HCT116 (cell line): ENCODE measurements at regions not wholly inside any gene's neighbourhood (a gene's known extent, or its start where the extent isn't known, plus 50 kb on each side); places are given as distances from the start of the nearest gene placed in this dataset.

Experiments used
- ATAC-seq: fragments of 200-7000 bp; cut with Tn5 transposase; 2 replicates; pipeline ENCODE4 v1.9.1; 2020; ENCODE audit warnings: mild to moderate bottlenecking, moderate library complexity
- BruUV-seq: library from RNA; stranded (reverse); fragments of 400-500 nt; replicated peaks from 2 replicates; lab custom pipeline; 2021; lab: Mats Ljungman, UMichigan
- CTCF ChIA-PET: fragments of 300-600 bp; sonication (Branson Sonifier 250); formaldehyde crosslinking; loops from one replicate; lab custom pipeline; 2021; ENCODE audit warnings: antibody characterized with exemption; lab: Charles Lee
- POLR2A ChIA-PET: fragments of 300-600, 350-600 bp; sonication (Branson Sonifier 250); formaldehyde crosslinking; loops from one replicate; lab custom pipeline; 2021; ENCODE audit warnings: antibody characterized with exemption; lab: Charles Lee
- RAD21 ChIA-PET, 2 experiments: fragments of 300-600 bp; sonication (Branson Sonifier 250); formaldehyde crosslinking; loops; one replicate each; lab custom pipeline; 2023; ENCODE audit warnings: low total read pairs in 2 of 2; ENCODE audit not compliant: uncharacterized antibody in 2 of 2, unreplicated experiment in 2 of 2, low non-redundant PET in 1 of 2; lab: Charles Lee
- DNase-seq: peaks from one replicate; pipeline ENCODE4 v3.0.0-alpha.2; 2010; ENCODE audit warnings: low read depth, low spot score
- H2AFZ ChIP-seq: fragments of 200-600 bp; shearing (Covaris generic), sonication (generic); 2 replicates; pipeline ENCODE4 v1.6.1; 2017; ENCODE audit warnings: low read depth, mixed run types, mixed read lengths, antibody characterized with exemption, low read length; ENCODE audit not compliant: poor library complexity, severe bottlenecking
- H3K27ac ChIP-seq: 2 replicates; pipeline ENCODE4 v1.5.1; 2012; ENCODE audit warnings: low read depth, low read length
- H3K27me3 ChIP-seq: fragments of 200-600 bp; sonication (generic); 2 replicates; pipeline ENCODE4 v1.6.1; 2016; ENCODE audit warnings: mixed run types, low read length, mixed read lengths; ENCODE audit not compliant: insufficient read depth
- H3K36me3 ChIP-seq, 2 experiments: fragments of 200-500 bp in 1 of 2; fragments of 200-600 bp in 1 of 2; sonication (Bioruptor generic) in 1 of 2; sonication (generic) in 1 of 2; 2 replicates each; pipeline versions ENCODE4 v1.5.1 to v1.6.1; 2014 to 2016; ENCODE audit warnings: low read length in 2 of 2, inconsistent platforms in 1 of 2, mixed read lengths in 1 of 2, mixed run types in 1 of 2; ENCODE audit not compliant: insufficient read depth in 2 of 2, control insufficient read depth in 1 of 2
- H3K4me1 ChIP-seq, 2 experiments: fragments of 200-600 bp in 1 of 2; sonication (generic) in 1 of 2; 2 replicates each; pipeline versions ENCODE4 v1.5.1 to v1.6.1; 2012 to 2017; ENCODE audit warnings: low read length in 2 of 2, inconsistent platforms in 1 of 2, mild to moderate bottlenecking in 1 of 2, mixed read lengths in 1 of 2, mixed run types in 1 of 2, moderate library complexity in 1 of 2; ENCODE audit not compliant: insufficient read depth in 2 of 2, control insufficient read depth in 1 of 2
- H3K4me2 ChIP-seq: fragments of 200-600 bp; sonication (generic); 2 replicates; pipeline ENCODE4 v1.6.1; 2017; ENCODE audit warnings: mixed run types, low read length, mixed read lengths
- H3K4me3 ChIP-seq, 2 experiments: fragments of 200-600 bp in 1 of 2; sonication (generic) in 1 of 2; replicated peaks in 1 of 2; 2 replicates each; pipeline ENCODE4 v1.5.1; 2011 to 2016; ENCODE audit warnings: low read length in 2 of 2, control low read depth in 1 of 2, low read depth in 1 of 2, mild to moderate bottlenecking in 1 of 2, mixed read lengths in 1 of 2, mixed run types in 1 of 2
- H3K79me2 ChIP-seq: fragments of 200-600 bp; sonication (generic); 2 replicates; pipeline ENCODE4 v1.6.1; 2017; ENCODE audit warnings: mild to moderate bottlenecking, mixed run types, low read length, moderate library complexity, mixed read lengths; ENCODE audit not compliant: insufficient read depth
- H3K9ac ChIP-seq: fragments of 200-600 bp; sonication (generic); 2 replicates; pipeline ENCODE4 v1.6.1; 2016; ENCODE audit warnings: low read length, mixed read lengths
- H3K9me2 ChIP-seq: fragments of 200-600 bp; sonication (generic), shearing (Covaris generic); 2 replicates; pipeline ENCODE4 v1.6.1; 2017; ENCODE audit warnings: mixed run types, mild to moderate bottlenecking, moderate library complexity; ENCODE audit not compliant: insufficient read depth
- H3K9me3 ChIP-seq, 2 experiments: fragments of 200-500 bp in 1 of 2; fragments of 200-600 bp in 1 of 2; sonication (Bioruptor generic) in 1 of 2; sonication (generic) in 1 of 2; 2 replicates each; pipeline ENCODE4 v1.6.1; 2014 to 2017; ENCODE audit warnings: low read length in 2 of 2, mixed read lengths in 2 of 2, inconsistent platforms in 1 of 2, low read depth in 1 of 2, mild to moderate bottlenecking in 1 of 2, mixed run types in 1 of 2, moderate library complexity in 1 of 2; ENCODE audit not compliant: control insufficient read depth in 1 of 2, insufficient read depth in 1 of 2
- H4K20me1 ChIP-seq: fragments of 200-600 bp; sonication (generic), shearing (Covaris generic); 2 replicates; pipeline ENCODE4 v1.6.1; 2017; ENCODE audit warnings: mixed run types, mild to moderate bottlenecking, moderate library complexity; ENCODE audit not compliant: insufficient read depth
- EGR1 ChIP-seq: IDR thresholded peaks from 2 replicates; pipeline ENCODE4 v1.6.1; 2012; ENCODE audit warnings: low read depth
- ELF1 ChIP-seq: IDR thresholded peaks from 2 replicates; pipeline ENCODE4 v1.6.1; 2012; ENCODE audit warnings: low read depth, borderline replicate concordance
- EZH2 ChIP-seq: fragments of 200-600 bp; sonication (generic); IDR thresholded peaks from 2 replicates; pipeline ENCODE4 v1.6.1; 2017; ENCODE audit warnings: antibody characterized with exemption, mixed run types
- EZH2phosphoT487 ChIP-seq: fragments of 200-600 bp; IDR thresholded peaks from 2 replicates; pipeline ENCODE4 v1.6.1; 2018; ENCODE audit warnings: antibody characterized with exemption, borderline replicate concordance
- FOSL1 ChIP-seq: IDR thresholded peaks from 2 replicates; pipeline ENCODE4 v1.6.1; 2012; ENCODE audit warnings: low read depth
- POLR2A ChIP-seq: IDR thresholded peaks from 2 replicates; pipeline ENCODE4 v1.7.0; 2011; ENCODE audit warnings: borderline replicate concordance; ENCODE audit not compliant: insufficient read depth, insufficient read length; ENCODE audit errors: extremely low read depth
- POLR2AphosphoS5 ChIP-seq: IDR thresholded peaks from 2 replicates; pipeline ENCODE4 v1.6.1; 2011; ENCODE audit warnings: mild to moderate bottlenecking, low read depth, low read length, moderate library complexity
- RAD21 ChIP-seq: IDR thresholded peaks from 2 replicates; pipeline ENCODE4 v1.6.1; 2012; ENCODE audit warnings: low read depth, mild to moderate bottlenecking
- SIN3A ChIP-seq: IDR thresholded peaks from 2 replicates; pipeline ENCODE4 v1.6.1; 2012; ENCODE audit warnings: low read depth
- SRF ChIP-seq: IDR thresholded peaks from 2 replicates; pipeline ENCODE4 v1.6.1; 2012; ENCODE audit warnings: low read depth
- TCF7L2 ChIP-seq: IDR thresholded peaks from 2 replicates; pipeline ENCODE4 v1.7.0; 2011; ENCODE audit warnings: borderline replicate concordance, inconsistent platforms; ENCODE audit not compliant: insufficient read depth, insufficient read length; ENCODE audit errors: extremely low read depth
- YY1 ChIP-seq: IDR thresholded peaks from 2 replicates; pipeline ENCODE4 v1.6.1; 2011; ENCODE audit warnings: low read length, low read depth, moderate library complexity, mild to moderate bottlenecking; ENCODE audit not compliant: insufficient replicate concordance; ENCODE audit errors: extremely low read depth
- ZFX ChIP-seq: fragments of 450-650 bp; IDR thresholded peaks from 2 replicates; pipeline ENCODE4 v1.6.1; 2017
- ZNF274 ChIP-seq: fragments of 200-500 bp; sonication (Bioruptor generic); IDR thresholded peaks from 2 replicates; pipeline ENCODE4 v1.6.1; 2014; ENCODE audit warnings: mild to moderate bottlenecking, low read depth, low read length, inconsistent platforms
- intact Hi-C: fragments of 100-400 bp; cut with micrococcal nuclease; formaldehyde crosslinking; loops from 2 replicates; pipeline ENCODE4 v1.10.0; 2022
- TF ChIP-seq, protein P1 (sequence below): IDR thresholded peaks from 2 replicates; pipeline ENCODE4 v1.6.1; 2012; ENCODE audit warnings: low read depth
- TF ChIP-seq, protein P2 (sequence below), 3 experiments: fragments of 200-600 bp in 1 of 3; sonication (generic) in 1 of 3; IDR thresholded peaks in 2 of 3; conservative IDR thresholded peaks in 1 of 3; 2 replicates each; pipeline ENCODE4 v1.5.1; 2012 to 2017; ENCODE audit warnings: low read depth in 2 of 3, low read length in 2 of 3, antibody characterized with exemption in 1 of 3, borderline replicate concordance in 1 of 3, control low read depth in 1 of 3, mild to moderate bottlenecking in 1 of 3, mixed read lengths in 1 of 3, mixed run types in 1 of 3, moderate library complexity in 1 of 3; ENCODE audit not compliant: insufficient read depth in 1 of 3
- TF ChIP-seq, protein P3 (sequence below): IDR thresholded peaks from 2 replicates; pipeline ENCODE4 v1.6.1; 2011; ENCODE audit warnings: mild to moderate bottlenecking, low read length, moderate library complexity; ENCODE audit not compliant: insufficient replicate concordance; ENCODE audit errors: extremely low read depth
- TF ChIP-seq, protein P4 (sequence below): IDR thresholded peaks from 2 replicates; pipeline ENCODE4 v1.6.1; 2012
- TF ChIP-seq, protein P5 (sequence below): IDR thresholded peaks from 2 replicates; pipeline ENCODE4 v1.6.1; 2012

DNA sequence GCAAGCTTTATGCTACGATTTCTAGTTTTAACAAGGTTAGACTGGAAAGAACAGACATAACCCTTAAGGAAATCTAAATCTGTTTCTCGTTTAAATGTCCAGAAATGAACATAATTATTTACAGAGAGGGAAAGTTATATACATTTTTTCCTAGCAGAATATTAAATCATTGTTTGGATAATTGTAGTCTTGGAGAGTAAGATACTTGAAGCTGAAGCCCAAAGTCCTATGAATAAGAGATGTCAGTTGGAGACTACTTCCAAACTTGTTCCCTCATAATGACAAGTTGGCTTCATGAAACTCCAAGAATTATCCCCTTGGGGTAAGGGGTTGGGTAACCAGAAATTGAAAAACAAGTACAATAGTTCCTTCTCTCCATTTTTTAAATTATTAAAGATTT lies 911.1 kb upstream of the MAN1A1 start (continued):
- no peak for TF ChIP-seq TCF7L2

DNA sequence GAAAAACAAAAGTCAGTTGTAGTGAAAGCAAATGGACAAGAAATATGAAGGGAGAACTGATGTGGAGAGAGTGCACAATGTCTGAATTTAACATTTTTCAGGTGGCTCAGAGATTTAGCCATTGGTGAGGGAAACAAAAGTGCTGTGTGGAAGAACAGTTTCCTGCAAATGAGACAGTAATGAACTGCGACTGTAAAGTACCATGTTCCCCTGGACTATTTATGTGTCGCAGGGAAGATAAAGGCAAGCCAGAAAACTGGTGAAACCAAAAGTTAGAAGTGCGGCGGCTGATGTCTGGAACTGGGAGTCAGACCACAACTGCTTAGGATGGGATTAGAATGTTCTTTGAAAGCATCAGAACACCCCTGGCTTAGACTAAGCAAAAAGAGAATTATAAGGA lies 905.1 kb upstream of the MAN1A1 start:
- Histone ChIP-seq H3K27ac (no peak overlapping the region), H3K4me3 (no peak overlapping the region), H4K20me1 (no peaks in the 10 kb centered on the region), H2AFZ (no peak overlapping the region), H3K9me2 (no peaks in the 10 kb centered on the region), H3K79me2 (no peaks in the 10 kb centered on the region), H3K4me1 (no peaks in the 10 kb centered on the region), H3K36me3 (no peaks in the 10 kb centered on the region), H3K4me2 (no peak overlapping the region), H3K9ac (no peak overlapping the region), H3K9me3 (no peaks in the 10 kb centered on the region), H3K27me3 (no peaks in the 10 kb centered on the region)
- no peak for ATAC-seq
- no TSS peak for BruUV-seq
- intact Hi-C loops = no loop called here
- ChIA-PET CTCF (no interaction called here), POLR2A (no interaction called here), RAD21 (no interaction called here)
- DNase-seq = no peak
- no peak for TF ChIP-seq SIN3A
- TF ChIP-seq ZFX = no peak
- TF ChIP-seq ELF1 = no peak
- TF ChIP-seq POLR2A = no peak
- no peak for TF ChIP-seq RAD21
- TF ChIP-seq, protein P1, sequence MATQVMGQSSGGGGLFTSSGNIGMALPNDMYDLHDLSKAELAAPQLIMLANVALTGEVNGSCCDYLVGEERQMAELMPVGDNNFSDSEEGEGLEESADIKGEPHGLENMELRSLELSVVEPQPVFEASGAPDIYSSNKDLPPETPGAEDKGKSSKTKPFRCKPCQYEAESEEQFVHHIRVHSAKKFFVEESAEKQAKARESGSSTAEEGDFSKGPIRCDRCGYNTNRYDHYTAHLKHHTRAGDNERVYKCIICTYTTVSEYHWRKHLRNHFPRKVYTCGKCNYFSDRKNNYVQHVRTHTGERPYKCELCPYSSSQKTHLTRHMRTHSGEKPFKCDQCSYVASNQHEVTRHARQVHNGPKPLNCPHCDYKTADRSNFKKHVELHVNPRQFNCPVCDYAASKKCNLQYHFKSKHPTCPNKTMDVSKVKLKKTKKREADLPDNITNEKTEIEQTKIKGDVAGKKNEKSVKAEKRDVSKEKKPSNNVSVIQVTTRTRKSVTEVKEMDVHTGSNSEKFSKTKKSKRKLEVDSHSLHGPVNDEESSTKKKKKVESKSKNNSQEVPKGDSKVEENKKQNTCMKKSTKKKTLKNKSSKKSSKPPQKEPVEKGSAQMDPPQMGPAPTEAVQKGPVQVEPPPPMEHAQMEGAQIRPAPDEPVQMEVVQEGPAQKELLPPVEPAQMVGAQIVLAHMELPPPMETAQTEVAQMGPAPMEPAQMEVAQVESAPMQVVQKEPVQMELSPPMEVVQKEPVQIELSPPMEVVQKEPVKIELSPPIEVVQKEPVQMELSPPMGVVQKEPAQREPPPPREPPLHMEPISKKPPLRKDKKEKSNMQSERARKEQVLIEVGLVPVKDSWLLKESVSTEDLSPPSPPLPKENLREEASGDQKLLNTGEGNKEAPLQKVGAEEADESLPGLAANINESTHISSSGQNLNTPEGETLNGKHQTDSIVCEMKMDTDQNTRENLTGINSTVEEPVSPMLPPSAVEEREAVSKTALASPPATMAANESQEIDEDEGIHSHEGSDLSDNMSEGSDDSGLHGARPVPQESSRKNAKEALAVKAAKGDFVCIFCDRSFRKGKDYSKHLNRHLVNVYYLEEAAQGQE = no peak
- TF ChIP-seq YY1 = no peak
- TF ChIP-seq, protein P2, sequence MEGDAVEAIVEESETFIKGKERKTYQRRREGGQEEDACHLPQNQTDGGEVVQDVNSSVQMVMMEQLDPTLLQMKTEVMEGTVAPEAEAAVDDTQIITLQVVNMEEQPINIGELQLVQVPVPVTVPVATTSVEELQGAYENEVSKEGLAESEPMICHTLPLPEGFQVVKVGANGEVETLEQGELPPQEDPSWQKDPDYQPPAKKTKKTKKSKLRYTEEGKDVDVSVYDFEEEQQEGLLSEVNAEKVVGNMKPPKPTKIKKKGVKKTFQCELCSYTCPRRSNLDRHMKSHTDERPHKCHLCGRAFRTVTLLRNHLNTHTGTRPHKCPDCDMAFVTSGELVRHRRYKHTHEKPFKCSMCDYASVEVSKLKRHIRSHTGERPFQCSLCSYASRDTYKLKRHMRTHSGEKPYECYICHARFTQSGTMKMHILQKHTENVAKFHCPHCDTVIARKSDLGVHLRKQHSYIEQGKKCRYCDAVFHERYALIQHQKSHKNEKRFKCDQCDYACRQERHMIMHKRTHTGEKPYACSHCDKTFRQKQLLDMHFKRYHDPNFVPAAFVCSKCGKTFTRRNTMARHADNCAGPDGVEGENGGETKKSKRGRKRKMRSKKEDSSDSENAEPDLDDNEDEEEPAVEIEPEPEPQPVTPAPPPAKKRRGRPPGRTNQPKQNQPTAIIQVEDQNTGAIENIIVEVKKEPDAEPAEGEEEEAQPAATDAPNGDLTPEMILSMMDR (IDR thresholded peaks at IDR 0.05 in 2 of 3, conservative IDR thresholded peaks at IDR 0.05 in 1 of 3; ENCODE audit: borderline replicate concordance in 1 of 3, insufficient read depth in 1 of 3, low read depth in 2 of 3, low read length in 2 of 3) = no peak
- TF ChIP-seq TCF7L2 = no peak
- TF ChIP-seq, protein P3, sequence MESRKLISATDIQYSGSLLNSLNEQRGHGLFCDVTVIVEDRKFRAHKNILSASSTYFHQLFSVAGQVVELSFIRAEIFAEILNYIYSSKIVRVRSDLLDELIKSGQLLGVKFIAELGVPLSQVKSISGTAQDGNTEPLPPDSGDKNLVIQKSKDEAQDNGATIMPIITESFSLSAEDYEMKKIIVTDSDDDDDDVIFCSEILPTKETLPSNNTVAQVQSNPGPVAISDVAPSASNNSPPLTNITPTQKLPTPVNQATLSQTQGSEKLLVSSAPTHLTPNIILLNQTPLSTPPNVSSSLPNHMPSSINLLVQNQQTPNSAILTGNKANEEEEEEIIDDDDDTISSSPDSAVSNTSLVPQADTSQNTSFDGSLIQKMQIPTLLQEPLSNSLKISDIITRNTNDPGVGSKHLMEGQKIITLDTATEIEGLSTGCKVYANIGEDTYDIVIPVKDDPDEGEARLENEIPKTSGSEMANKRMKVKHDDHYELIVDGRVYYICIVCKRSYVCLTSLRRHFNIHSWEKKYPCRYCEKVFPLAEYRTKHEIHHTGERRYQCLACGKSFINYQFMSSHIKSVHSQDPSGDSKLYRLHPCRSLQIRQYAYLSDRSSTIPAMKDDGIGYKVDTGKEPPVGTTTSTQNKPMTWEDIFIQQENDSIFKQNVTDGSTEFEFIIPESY = no peak
- TF ChIP-seq ZNF274 = no peak
- TF ChIP-seq SRF = no peak
- TF ChIP-seq EZH2phosphoT487 = no peak
- TF ChIP-seq, protein P4, sequence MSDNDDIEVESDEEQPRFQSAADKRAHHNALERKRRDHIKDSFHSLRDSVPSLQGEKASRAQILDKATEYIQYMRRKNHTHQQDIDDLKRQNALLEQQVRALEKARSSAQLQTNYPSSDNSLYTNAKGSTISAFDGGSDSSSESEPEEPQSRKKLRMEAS = no peak
- TF ChIP-seq, protein P5, sequence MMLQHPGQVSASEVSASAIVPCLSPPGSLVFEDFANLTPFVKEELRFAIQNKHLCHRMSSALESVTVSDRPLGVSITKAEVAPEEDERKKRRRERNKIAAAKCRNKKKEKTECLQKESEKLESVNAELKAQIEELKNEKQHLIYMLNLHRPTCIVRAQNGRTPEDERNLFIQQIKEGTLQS = no peak
- TF ChIP-seq FOSL1 = no peak
- TF ChIP-seq POLR2AphosphoS5 = no peak
- no peak for TF ChIP-seq EGR1
- no peak for TF ChIP-seq EZH2
